Hematopoietic multipotent progenitor cell treated with erythropoietin and hydrocortisone succinate and interleukin-3 and kit ligand, for 4 days (in vitro differentiated cells): ENCODE measurements at regions not wholly inside any gene's neighbourhood (a gene's known extent, or its start where the extent isn't known, plus 50 kb on each side); places are given as distances from the start of the nearest gene placed in this dataset.
"Not testable (repeated sequence)": the region's sequence is repeated elsewhere in the genome, so short reads cannot be mapped to it uniquely, and the experiment has no call there.

ENCODE experiments used
- DNase-seq: peaks from one replicate; pipeline ENCODE4 v3.0.0-alpha.2; 2015

GRCh38 chr5:42090162-42090561, 165.1 kb downstream of the FBXO4 start:
- DNase-seq: no peak

DNA sequence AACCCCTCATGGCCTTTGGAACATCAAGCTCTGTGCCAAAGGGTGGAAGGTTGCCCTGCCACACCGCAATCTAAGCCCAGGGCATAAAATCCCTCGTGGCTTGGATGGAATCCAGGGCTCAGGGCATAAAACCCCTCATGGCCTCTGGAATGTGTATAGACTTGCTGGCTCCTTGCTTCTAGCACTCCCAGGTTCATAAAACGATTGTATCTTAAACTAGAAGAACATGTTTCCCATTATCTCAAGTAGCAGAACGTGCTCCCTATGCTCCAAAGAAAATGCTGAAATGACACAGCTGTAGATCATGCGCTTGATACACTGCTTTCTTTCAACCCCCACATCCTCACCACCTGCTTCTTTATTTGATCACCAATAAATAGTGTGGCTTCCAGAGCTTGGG, 174.8 kb downstream of the FBXO4 start:
- DNase-seq: not testable (repeated sequence)

- no peak for DNase-seq
Observed at GRCh38 chr5:42108468-42108867, 183.4 kb downstream of the FBXO4 start.

DNA sequence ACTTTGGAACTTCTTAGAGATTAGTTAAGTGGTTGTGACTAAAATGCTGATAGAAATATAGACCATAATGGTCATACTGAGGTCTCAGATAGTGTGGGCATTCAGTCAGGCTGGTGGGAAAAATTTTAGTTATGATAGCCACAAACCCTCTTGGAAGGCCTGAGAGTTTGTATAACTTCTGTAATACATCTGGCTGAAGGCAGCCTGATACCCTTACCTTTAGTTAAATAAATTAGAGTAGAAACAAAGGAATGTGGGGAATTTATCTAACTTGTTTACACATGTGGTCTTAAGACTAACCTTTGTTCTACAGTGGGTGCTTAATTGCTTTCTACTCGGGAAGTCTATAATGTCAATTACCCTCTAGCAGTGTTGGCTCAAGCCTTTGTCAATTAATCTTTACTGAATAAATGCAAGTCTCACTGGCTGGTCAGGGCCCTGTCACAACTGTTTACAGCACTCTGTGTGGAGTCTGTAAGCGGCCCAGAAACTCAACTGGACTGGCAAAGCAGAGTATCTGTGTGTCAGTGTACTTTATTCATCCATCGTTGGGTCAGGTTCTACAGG, 184.0 kb downstream of the FBXO4 start:
- no peak for DNase-seq

DNA sequence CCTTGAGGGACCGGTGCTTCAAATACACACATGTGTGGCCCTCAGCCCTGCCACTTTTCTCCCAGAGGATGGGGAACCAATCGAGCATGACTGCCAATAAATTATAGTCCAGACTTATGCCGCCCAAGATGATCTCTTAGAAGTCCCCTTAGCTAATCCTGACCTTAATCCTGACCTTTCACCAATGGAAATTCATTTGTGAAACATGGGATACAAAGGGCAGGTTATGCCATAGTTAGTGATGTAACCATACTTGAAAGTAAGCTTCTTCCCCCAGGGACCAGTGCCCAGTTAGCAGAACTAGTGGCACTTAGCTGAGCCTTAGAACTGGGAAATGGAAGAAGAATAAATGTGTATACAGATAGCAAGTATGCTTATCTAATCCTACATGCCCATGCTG, 190.6 kb downstream of the FBXO4 start:
- DNase-seq: not testable (repeated sequence)

DNA sequence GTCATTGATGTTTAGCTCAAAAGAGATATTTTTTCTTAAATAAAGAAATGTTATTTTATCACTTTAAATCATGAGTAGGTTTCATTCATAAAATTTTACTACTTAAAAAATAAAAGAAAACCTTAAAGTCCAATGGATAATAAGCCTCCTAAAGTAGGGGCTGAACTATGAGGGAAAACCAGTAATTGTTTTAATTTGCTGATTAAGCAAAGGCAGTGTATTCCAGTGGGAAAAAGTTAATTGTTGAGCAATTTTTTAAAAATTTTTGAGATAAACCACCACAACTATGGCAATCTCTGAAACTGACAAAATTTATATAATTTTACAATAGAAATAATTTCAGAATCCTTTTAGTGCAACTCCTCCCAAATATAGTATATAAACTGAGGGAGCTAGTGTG, 195.0 kb downstream of the FBXO4 start:
- DNase-seq: no peak

GRCh38 chr5:42121401-42121800, 196.3 kb downstream of the FBXO4 start:
- DNase-seq: no peak

DNA sequence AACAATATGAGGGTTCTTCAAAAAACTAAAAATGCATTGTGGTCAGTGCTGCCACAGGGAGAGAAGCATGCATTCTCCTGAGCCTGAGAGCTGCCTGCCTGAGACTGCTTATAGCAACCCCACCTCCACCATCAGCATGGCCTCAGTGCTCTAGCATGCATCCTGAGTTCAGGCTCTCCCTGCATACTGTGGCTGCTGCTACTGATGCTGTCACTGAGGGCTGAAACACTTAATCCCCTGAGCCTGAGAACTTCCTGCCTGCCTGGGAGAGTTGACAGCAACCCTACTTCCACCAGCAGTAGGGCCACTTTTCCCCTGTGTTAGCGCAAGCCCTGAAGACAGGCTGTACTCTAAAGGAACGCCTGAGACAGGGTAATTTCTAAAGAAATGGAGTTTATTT, 206.0 kb downstream of the FBXO4 start:
- DNase-seq: no peak

- DNase-seq: no peak
Observed at GRCh38 chr5:42143361-42143760, 218.3 kb downstream of the FBXO4 start.

- DNase-seq: no peak
Observed at GRCh38 chr5:42148813-42149212, 223.7 kb downstream of the FBXO4 start.

DNA sequence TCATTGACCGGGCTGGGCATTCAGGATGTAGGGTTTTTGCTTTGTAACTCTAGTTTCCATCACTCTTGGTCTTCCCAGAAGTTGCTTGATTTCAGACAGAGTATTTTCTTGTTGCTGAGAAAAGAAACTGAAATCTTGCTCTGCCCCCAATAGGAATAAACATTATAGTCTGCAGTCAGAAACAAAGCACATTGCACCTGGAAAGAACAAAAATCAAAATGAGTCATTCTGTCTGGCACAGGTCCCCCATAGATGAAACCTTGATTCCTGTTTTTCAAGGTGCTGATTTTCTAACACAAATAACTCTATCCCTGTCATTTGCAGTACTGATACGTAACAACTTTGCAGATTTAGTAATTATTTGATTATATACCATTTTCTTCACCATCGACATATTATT, 232.1 kb downstream of the FBXO4 start:
- no peak for DNase-seq

GRCh38 chr5:42163083-42163482, 238.0 kb downstream of the FBXO4 start:
- no peak for DNase-seq

DNA sequence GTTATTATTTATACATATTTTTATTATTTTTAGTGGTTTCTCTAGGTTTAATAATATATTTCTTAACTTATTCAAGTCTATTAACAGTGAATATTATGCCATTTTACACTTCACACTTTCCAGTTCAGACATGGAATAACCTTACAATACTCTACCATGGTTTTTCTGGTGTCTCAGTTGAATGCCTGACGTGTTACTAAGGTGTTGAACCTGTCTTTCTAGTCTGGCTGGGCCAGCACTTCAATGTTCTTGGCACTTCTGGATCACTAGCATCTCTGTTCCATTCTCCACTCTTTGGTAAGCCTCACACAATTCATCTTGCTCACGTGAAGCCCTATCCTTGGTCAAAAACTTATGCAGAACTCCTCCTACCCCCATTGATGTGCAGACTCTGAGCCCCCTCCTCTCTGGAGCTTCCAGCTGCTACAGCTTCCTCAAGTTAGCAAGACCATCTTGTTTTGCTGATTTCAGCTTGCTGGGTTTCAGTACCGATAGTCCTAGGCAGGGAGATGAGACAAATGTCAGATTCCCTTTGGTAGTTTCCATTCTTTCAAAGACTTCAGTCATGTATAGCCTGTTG, 243.1 kb downstream of the FBXO4 start:
- no peak for DNase-seq

- DNase-seq: not testable (repeated sequence)
Observed at GRCh38 chr5:42176118-42176517, 247.1 kb upstream of the GHR start.

GRCh38 chr5:42179843-42180242, 243.4 kb upstream of the GHR start:
- DNase-seq: not testable (repeated sequence)

DNA sequence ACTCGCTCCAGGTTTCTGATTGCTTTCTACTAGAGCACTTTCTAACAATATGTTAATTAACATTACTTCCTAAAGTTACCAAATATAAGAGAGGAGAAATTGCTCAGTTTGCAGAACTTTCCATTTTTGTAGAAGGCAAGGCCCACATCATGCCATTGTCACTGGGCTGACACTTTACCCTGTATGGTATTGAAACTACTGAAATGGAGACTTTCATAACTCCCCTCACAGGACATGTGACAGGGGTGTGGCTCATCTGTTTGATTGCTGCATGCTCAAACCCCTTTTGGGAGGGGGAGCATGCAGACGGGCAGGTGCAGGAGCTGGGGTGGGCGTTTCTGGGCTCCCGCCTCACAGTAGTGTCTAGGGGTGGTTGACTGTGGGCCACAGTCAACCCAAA, 206.3 kb upstream of the GHR start:
- no peak for DNase-seq

DNA sequence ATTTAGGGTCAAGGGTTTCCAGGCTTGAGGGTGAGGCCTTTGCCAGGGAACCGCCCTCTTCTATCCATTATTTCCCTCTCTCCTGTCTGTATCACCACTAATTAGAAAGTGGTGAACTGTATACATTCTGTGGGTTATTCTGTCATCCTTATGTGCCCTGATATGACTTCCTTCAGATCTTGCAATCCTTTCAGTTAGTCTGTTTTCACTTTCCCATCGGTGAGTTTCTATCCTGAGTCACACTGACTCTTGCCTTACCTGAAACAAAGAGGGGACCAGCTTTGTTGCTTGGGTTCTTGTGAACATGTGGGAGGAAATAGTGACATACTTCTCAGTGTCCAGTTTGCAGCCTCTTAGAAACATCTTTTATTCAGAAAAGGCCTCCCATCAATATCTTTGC, 205.4 kb upstream of the GHR start:
- no peak for DNase-seq

- DNase-seq: no peak
Observed at GRCh38 chr5:42225009-42225408, 198.2 kb upstream of the GHR start.

GRCh38 chr5:42228279-42228678, 195.0 kb upstream of the GHR start:
- DNase-seq: no peak

DNA sequence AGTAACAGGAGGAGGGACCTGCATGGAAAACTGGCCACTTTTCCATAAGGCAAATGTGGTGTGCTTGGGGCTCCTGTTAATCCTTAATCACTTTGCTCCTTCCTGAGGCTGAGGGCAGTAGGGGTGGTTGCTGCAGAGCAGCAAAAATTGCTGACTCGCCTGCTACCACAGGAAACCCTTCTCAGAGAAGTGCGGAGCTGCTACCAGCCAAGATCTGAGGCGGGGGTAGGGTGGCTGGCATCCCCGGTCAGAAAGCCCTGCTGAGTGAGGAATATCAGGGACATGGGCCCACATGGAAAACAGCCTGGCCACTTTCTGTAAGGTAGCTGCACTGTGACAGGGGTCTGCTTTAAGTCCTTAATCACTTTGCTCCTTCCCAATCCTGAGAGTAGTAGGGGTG, 192.4 kb upstream of the GHR start:
- DNase-seq: no peak

DNA sequence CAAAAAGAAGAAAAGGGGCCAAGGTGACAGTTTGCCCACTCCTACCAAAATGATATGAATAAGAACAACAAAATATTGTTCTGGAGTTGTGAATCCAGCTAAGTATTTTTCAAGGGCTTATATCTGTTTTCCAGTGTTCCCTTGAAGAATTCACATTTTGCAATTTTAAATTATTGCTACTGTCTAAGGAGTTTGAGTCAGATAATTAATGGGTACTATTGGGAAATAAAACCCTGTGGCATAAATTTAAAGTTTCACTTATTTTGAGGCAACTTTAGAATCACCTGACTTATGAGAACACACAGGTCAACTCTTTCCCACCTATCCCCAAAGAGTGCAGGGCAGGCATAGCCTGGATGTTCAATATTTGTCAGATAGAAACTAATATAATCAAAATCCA, 188.0 kb upstream of the GHR start:
- no peak for DNase-seq

DNA sequence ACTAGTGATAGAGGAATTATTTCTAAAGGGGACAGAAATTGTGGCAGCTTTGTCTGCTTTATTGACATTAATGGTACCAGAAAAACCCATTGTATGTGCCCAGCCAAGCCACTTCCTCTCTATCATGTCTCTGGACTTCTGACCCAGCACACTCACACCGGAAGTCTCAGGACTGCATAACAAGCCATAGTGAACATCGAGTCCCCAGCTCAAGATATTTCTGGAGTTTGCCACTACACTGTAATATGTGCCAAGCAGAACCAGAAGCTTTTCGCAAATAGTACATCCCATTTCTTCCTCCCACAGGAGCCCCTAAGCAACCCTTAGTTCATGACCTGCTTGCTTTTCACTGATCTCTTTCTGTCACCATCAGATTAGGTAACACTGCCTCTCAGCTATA, 187.4 kb upstream of the GHR start:
- no peak for DNase-seq

- DNase-seq: no peak
Observed at GRCh38 chr5:42241636-42242035, 181.6 kb upstream of the GHR start.

DNA sequence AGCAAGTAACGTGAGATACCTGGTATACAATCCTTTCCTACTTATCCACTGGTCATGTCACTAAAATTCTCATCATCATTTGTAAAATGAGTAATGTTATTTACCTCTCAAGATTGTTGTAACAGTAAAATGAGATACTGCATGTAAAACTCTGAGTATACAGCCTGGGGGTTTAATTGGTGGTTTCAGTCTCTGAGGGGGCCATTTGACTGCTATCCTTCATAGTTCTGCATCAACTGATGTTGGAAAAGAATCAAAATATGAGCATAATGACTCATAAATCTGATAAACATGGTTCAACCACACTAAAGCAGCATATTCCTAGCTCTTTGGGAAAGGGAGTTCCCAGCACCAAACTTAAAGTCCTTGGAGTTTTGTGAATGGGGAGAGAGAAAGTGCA, 181.0 kb upstream of the GHR start:
- no peak for DNase-seq

DNA sequence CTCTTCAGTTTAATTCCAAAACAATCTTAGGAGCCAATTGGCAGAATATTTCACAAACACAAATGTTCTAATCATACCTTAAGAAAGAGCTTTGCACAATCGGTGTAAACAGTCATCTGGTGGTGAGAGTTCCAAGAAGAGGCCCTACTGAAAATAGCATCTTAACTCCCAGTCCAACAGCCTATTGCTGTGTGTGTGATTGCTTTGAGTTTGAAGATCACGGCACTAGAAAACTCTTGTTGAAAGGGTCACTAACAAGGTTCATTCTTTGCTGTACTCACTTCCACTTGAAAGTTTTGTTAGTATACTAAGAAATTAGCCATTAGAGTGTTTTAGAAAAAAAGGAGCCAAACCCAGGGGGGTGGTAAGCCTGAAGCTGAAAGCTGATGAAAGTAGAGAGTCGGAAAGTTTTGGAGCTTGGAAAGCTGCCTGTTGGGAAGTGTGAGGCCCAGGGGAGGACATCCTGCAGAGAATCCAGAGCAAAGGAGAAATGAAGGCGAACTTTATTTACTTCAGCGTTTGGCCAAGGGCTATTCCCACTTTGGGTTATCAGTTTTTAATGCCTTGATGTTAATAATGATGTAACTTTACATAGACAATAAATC, 180.3 kb upstream of the GHR start:
- no peak for DNase-seq
